ENCODE measurements at regions not wholly inside any gene's neighbourhood (a gene's known extent, or its start where the extent isn't known, plus 50 kb on each side); places are given as distances from the start of the nearest gene placed in this dataset.
"Not testable (repeated sequence)": the region's sequence is repeated elsewhere in the genome, so short reads cannot be mapped to it uniquely, and the experiment has no call there.

- not testable (repeated sequence) for DNase-seq (ENCODE audit: low read depth, low spot score)
Measured at GRCh38 chr2:76697439-76697838, 824.7 kb downstream of the LRRTM4 start.

- DNase-seq (ENCODE audit: low read depth, low spot score) = no peak
Measured at GRCh38 chr2:76692908-76693307, 829.3 kb downstream of the LRRTM4 start.

- no peak for DNase-seq (ENCODE audit: low read depth, low spot score)
Measured at GRCh38 chr2:76688732-76689131, 833.4 kb downstream of the LRRTM4 start.

- DNase-seq (ENCODE audit: low read depth, low spot score) = no peak
Measured at GRCh38 chr2:76687923-76688322, 834.3 kb downstream of the LRRTM4 start.

- DNase-seq (ENCODE audit: low read depth, low spot score) = no peak
Measured at GRCh38 chr2:76684756-76685155, 837.4 kb downstream of the LRRTM4 start.

- DNase-seq (ENCODE audit: low read depth, low spot score) = no peak
Measured at GRCh38 chr2:76679025-76679396, 843.2 kb downstream of the LRRTM4 start.

- DNase-seq (ENCODE audit: low read depth, low spot score) = no peak
Measured at GRCh38 chr2:76678383-76679024, 843.7 kb downstream of the LRRTM4 start.

GRCh38 chr2:76675212-76675611 lies 847.0 kb downstream of the LRRTM4 start:
- no peak for DNase-seq (ENCODE audit: low read depth, low spot score)

GRCh38 chr2:76672798-76673197 lies 849.4 kb downstream of the LRRTM4 start:
- no peak for DNase-seq (ENCODE audit: low read depth, low spot score)

GRCh38 chr2:76669966-76670465 lies 852.2 kb downstream of the LRRTM4 start:
- DNase-seq (ENCODE audit: low read depth, low spot score) = no peak

GRCh38 chr2:76668279-76668678 lies 853.9 kb downstream of the LRRTM4 start:
- no peak for DNase-seq (ENCODE audit: low read depth, low spot score)

- no peak for DNase-seq (ENCODE audit: low read depth, low spot score)
Measured at GRCh38 chr2:76667821-76668271, 854.3 kb downstream of the LRRTM4 start.

GRCh38 chr2:76642129-76642528 lies 880.0 kb downstream of the LRRTM4 start:
- no peak for DNase-seq (ENCODE audit: low read depth, low spot score)

GRCh38 chr2:76641506-76641905 lies 880.7 kb downstream of the LRRTM4 start:
- DNase-seq (ENCODE audit: low read depth, low spot score) = no peak

GRCh38 chr2:76640905-76641304 lies 881.3 kb downstream of the LRRTM4 start:
- no peak for DNase-seq (ENCODE audit: low read depth, low spot score)

GRCh38 chr2:76639171-76639680 lies 883.0 kb downstream of the LRRTM4 start:
- DNase-seq (ENCODE audit: low read depth, low spot score) = no peak

GRCh38 chr2:76633276-76633921 lies 888.8 kb downstream of the LRRTM4 start:
- DNase-seq (ENCODE audit: low read depth, low spot score) = no peak

- no peak for DNase-seq (ENCODE audit: low read depth, low spot score)
Measured at GRCh38 chr2:76625101-76625500, 897.1 kb downstream of the LRRTM4 start.

- DNase-seq (ENCODE audit: low read depth, low spot score) = peak; percentile 60
Measured at GRCh38 chr2:76613330-76613729, 902.6 kb upstream of the GCFC2 start.

GRCh38 chr2:76612764-76613163 lies 902.0 kb upstream of the GCFC2 start:
- no peak for DNase-seq (ENCODE audit: low read depth, low spot score)

- no peak for DNase-seq (ENCODE audit: low read depth, low spot score)
Measured at GRCh38 chr2:76610451-76610850, 899.7 kb upstream of the GCFC2 start.

GRCh38 chr2:76599732-76600368 lies 889.1 kb upstream of the GCFC2 start:
- peak; percentile 86 for DNase-seq (ENCODE audit: low read depth, low spot score)

GRCh38 chr2:76584474-76584873 lies 873.8 kb upstream of the GCFC2 start:
- DNase-seq (ENCODE audit: low read depth, low spot score) = no peak
